LNCAP (cell line): ENCODE measurements at regions not wholly inside any gene's neighbourhood (a gene's known extent, or its start where the extent isn't known, plus 50 kb on each side); places are given as distances from the start of the nearest gene placed in this dataset.

ENCODE experiments used
- CTCF ChIP-seq: fragments of 450-650 bp; IDR thresholded peaks from 2 replicates; pipeline ENCODE4 v1.5.1; 2017; ENCODE audit warnings: mild to moderate bottlenecking

- TF ChIP-seq CTCF = no peak
Measured at GRCh38 chr13:90800082-90800746, 547.3 kb upstream of the MIR17HG start.

- no peak for TF ChIP-seq CTCF
Measured at GRCh38 chr13:90801621-90802020, 545.9 kb upstream of the MIR17HG start.

GRCh38 chr13:90803210-90803609, 544.3 kb upstream of the MIR17HG start:
- no peak for TF ChIP-seq CTCF

DNA sequence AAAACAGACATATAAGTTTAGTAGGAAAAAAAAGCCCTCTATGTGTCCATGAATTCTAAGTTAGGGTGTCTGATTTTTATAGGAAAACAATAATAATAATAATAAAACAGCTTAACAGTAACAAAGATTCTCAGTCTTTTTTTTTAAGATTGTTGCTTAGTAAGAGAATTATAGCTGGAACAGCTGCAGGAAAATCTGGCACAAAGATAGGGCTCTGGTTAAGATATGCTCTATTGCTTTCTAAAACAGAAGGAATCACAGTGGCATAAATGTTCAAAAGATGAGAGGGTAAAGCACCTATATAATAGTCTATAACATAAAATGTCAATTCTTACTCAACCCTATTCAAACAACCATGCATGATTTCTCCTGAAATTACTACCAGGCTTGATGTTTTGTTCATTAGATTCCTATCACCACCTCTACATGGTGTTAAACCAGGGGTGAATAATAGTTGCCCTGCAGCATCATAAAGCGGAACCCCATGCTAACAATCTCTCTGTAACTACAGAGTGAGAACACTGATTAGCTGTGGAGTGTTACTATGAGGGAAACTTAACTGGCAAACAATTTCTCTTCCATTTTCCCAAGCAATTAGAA, 541.4 kb upstream of the MIR17HG start:
- TF ChIP-seq CTCF = no peak

- no peak for TF ChIP-seq CTCF
Measured at GRCh38 chr13:90806892-90807291, 540.6 kb upstream of the MIR17HG start.

GRCh38 chr13:90808838-90809237, 538.6 kb upstream of the MIR17HG start:
- no peak for TF ChIP-seq CTCF

- no peak for TF ChIP-seq CTCF
Measured at GRCh38 chr13:90824032-90824431, 523.5 kb upstream of the MIR17HG start.
